ENCODE measurements at regions not wholly inside any gene's neighbourhood (a gene's known extent, or its start where the extent isn't known, plus 50 kb on each side); places are given as distances from the start of the nearest gene placed in this dataset.

DNA sequence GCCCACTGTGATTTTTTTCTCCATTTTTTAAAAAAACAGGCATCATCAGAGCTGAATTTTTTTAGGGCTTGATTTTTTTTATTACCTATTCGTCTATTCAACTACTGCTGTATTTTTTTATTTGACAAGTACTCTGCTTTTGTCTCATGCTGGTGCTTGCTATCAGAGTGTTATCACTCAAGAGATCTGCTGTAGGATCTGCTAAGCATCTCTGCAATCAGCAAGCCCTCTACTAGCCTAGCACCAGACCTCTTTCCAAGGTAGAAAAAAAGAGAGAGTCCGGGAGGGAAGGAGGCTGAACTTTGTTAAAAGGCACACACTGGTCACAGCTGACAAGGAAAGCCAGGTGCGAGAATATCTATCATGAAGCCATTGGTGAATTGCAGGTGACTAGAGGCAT is 413.8 kb upstream of the CCNH start:
- Mint-ChIP-seq H3K9me3 (no peaks in the 10 kb centered on the region), H3K4me3 (no peak overlapping the region), H3K27me3 (no peaks in the 10 kb centered on the region), H3K27ac (no peak overlapping the region), H3K4me1 (no peaks in the 10 kb centered on the region)
- DNase-seq, result no peak
- ATAC-seq, result no peak

GRCh38 chr5:87825583-87825982 is 412.9 kb upstream of the CCNH start:
- Mint-ChIP-seq H3K4me3 (no peak overlapping the region), H3K9me3 (no peaks in the 10 kb centered on the region), H3K4me1 (no peaks in the 10 kb centered on the region), H3K27me3 (no peaks in the 10 kb centered on the region), H3K27ac (no peak overlapping the region)
- ATAC-seq (no peak), DNase-seq (no peak)

GRCh38 chr5:87807783-87808182 is 395.1 kb upstream of the CCNH start:
- Mint-ChIP-seq H3K4me1 (no peaks in the 10 kb centered on the region), H3K27ac (no peak overlapping the region), H3K4me3 (no peak overlapping the region), H3K27me3 (no peaks in the 10 kb centered on the region), H3K9me3 (no peaks in the 10 kb centered on the region)
- DNase-seq, result no peak
- no peak for ATAC-seq

GRCh38 chr5:87803352-87803751 is 390.6 kb upstream of the CCNH start:
- no peaks in the 10 kb centered on the region for H3K4me1 Mint-ChIP-seq
- ATAC-seq, result no peak
- H3K9me3 Mint-ChIP-seq, result no peaks in the 10 kb centered on the region
- no peak for DNase-seq
- no peaks in the 10 kb centered on the region for H3K27me3 Mint-ChIP-seq
- H3K27ac Mint-ChIP-seq, result no peak overlapping the region
- no peak overlapping the region for H3K4me3 Mint-ChIP-seq

DNA sequence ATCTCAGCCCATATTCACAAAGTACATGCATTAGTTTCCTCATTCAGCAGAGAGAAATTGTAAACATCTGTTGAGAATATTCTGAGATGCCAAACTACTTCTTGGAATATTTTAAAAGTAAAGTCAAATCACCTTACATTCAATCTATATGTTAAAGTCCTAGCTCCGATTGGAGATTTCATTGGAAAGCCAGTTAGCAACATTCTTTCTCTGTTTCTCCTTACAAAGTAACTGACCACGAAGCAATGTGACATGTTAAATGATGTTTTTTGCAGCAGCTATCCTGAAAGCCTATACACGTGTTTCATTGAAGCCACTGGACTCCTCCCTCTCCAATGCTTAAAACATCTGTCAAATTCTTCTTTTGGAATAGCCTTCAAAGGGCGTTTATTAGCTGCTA is 379.1 kb upstream of the CCNH start:
- Mint-ChIP-seq H3K27ac (no peak overlapping the region), H3K4me3 (no peak overlapping the region), H3K4me1 (no peaks in the 10 kb centered on the region), H3K27me3 (peaks cover 8% of the 10 kb centered on the region), H3K9me3 (no peaks in the 10 kb centered on the region)
- ATAC-seq, result no peak
- DNase-seq, result no peak

- peaks cover 17% of the 10 kb centered on the region for H3K27me3 Mint-ChIP-seq
- no peak for DNase-seq
- peak overlapping the region in 1 of 2 donors; percentile 81 for H3K27ac Mint-ChIP-seq
- no peak overlapping the region for H3K4me3 Mint-ChIP-seq
- no peak for ATAC-seq
- H3K4me1 Mint-ChIP-seq, result no peaks in the 10 kb centered on the region
- H3K9me3 Mint-ChIP-seq, result no peaks in the 10 kb centered on the region
Measured at GRCh38 chr5:87788416-87788815, 375.7 kb upstream of the CCNH start.

- H3K27ac Mint-ChIP-seq, result no peak overlapping the region
- DNase-seq (no peak), ATAC-seq (no peak)
- no peaks in the 10 kb centered on the region for H3K4me1 Mint-ChIP-seq
- H3K27me3 Mint-ChIP-seq, result peaks cover 17% of the 10 kb centered on the region
- no peak overlapping the region for H3K4me3 Mint-ChIP-seq
- H3K9me3 Mint-ChIP-seq, result no peaks in the 10 kb centered on the region
Measured at GRCh38 chr5:87787625-87788256, 375.0 kb upstream of the CCNH start.

- Mint-ChIP-seq H3K27ac (no peak overlapping the region), H3K9me3 (no peaks in the 10 kb centered on the region), H3K27me3 (peaks cover 17% of the 10 kb centered on the region), H3K4me1 (no peaks in the 10 kb centered on the region), H3K4me3 (no peak overlapping the region)
- ATAC-seq, result no peak
- DNase-seq, result no peak
Measured at GRCh38 chr5:87787086-87787485, 374.4 kb upstream of the CCNH start.

GRCh38 chr5:87786471-87786870 is 373.7 kb upstream of the CCNH start:
- H3K27ac Mint-ChIP-seq, result no peak overlapping the region
- peaks cover 23% of the 10 kb centered on the region for H3K27me3 Mint-ChIP-seq
- no peak overlapping the region for H3K4me3 Mint-ChIP-seq
- H3K9me3 Mint-ChIP-seq, result no peaks in the 10 kb centered on the region
- DNase-seq (no peak), ATAC-seq (no peak)
- no peaks in the 10 kb centered on the region for H3K4me1 Mint-ChIP-seq

DNA sequence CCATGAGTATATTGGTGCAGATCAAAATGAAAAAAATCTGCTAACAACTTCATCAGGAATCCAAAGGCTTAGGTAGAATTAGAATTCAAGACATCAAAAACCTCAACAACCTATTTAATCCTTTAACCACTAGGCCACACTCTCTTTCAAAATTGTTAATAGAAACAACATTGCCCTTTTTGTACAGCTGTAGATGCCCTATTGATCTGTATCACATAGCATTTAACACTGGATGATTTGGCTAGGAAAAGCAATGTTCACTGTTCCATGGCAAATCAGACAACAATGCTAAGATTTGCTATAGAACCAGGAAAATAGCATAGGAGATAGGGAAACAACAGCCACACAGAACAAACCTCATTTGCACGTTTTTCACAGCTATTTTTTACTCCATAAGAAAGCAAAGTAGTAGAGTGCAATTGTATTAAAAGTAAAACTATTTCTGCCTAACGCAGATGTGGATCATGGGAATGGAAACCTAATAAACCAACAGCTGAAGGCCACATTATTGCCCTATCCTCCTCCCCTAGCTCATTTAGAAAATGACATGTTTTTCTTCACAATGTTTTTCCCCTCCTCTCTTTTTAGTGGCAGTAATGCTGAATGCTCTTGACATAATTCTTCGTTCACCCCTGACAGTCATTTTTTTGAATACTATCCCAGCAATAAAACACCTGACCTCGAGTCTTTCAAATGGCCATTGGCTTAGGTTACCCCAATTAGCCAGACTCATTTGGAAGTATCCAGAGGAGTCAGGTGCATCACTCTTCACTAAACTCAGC is 373.0 kb upstream of the CCNH start:
- DNase-seq, result no peak
- Mint-ChIP-seq H3K4me1 (no peaks in the 10 kb centered on the region), H3K4me3 (no peak overlapping the region), H3K27me3 (peaks cover 27% of the 10 kb centered on the region), H3K9me3 (no peaks in the 10 kb centered on the region), H3K27ac (no peak overlapping the region)
- no peak for ATAC-seq

DNA sequence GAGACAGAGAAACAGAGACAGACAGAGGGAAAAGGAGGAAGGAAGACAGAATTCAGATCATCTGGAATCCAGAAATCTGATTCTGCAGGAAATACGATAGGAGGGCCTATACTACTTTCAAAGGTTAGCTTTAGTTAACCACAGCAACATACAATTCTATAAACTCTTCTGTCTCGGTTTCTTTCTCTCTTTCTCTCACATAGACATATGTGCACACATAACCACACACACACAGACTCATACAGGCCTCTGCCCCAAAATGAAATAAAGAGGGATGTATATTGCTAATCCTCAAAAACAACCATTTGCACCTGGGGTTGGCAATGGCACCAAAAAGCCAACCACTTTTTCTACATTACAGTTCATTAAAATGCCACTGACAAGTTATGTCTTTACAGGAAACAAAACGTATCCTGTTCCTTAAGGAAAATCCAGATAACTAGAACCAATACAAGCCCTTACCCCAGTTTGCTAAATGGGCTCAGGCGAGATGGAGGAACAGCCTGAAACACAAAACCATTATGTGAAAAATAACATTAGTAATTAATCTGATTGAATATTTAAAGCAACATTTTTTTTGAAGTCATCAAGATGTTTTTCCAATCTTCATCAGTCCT is 372.3 kb upstream of the CCNH start:
- H3K4me1 Mint-ChIP-seq, result no peaks in the 10 kb centered on the region
- no peak for DNase-seq
- no peak overlapping the region for H3K27ac Mint-ChIP-seq
- no peak for ATAC-seq
- H3K27me3 Mint-ChIP-seq, result peaks cover 27% of the 10 kb centered on the region
- H3K9me3 Mint-ChIP-seq, result no peaks in the 10 kb centered on the region
- no peak overlapping the region for H3K4me3 Mint-ChIP-seq

GRCh38 chr5:87784311-87784710 is 371.6 kb upstream of the CCNH start:
- no peak overlapping the region for H3K4me3 Mint-ChIP-seq
- H3K9me3 Mint-ChIP-seq, result no peaks in the 10 kb centered on the region
- H3K27ac Mint-ChIP-seq, result no peak overlapping the region
- H3K27me3 Mint-ChIP-seq, result peaks cover 27% of the 10 kb centered on the region
- no peaks in the 10 kb centered on the region for H3K4me1 Mint-ChIP-seq
- ATAC-seq (no peak), DNase-seq (no peak)

GRCh38 chr5:87782916-87783315 is 370.2 kb upstream of the CCNH start:
- peaks cover 19% of the 10 kb centered on the region for H3K27me3 Mint-ChIP-seq
- ATAC-seq, result no peak
- no peaks in the 10 kb centered on the region for H3K4me1 Mint-ChIP-seq
- no peak for DNase-seq
- H3K27ac Mint-ChIP-seq, result no peak overlapping the region
- no peak overlapping the region for H3K4me3 Mint-ChIP-seq
- no peaks in the 10 kb centered on the region for H3K9me3 Mint-ChIP-seq

- ATAC-seq (no peak), DNase-seq (no peak)
- H3K27me3 Mint-ChIP-seq, result peaks cover 19% of the 10 kb centered on the region
- no peaks in the 10 kb centered on the region for H3K4me1 Mint-ChIP-seq
- no peak overlapping the region for H3K27ac Mint-ChIP-seq
- no peak overlapping the region for H3K4me3 Mint-ChIP-seq
- no peaks in the 10 kb centered on the region for H3K9me3 Mint-ChIP-seq
Measured at GRCh38 chr5:87781976-87782375, 369.2 kb upstream of the CCNH start.

DNA sequence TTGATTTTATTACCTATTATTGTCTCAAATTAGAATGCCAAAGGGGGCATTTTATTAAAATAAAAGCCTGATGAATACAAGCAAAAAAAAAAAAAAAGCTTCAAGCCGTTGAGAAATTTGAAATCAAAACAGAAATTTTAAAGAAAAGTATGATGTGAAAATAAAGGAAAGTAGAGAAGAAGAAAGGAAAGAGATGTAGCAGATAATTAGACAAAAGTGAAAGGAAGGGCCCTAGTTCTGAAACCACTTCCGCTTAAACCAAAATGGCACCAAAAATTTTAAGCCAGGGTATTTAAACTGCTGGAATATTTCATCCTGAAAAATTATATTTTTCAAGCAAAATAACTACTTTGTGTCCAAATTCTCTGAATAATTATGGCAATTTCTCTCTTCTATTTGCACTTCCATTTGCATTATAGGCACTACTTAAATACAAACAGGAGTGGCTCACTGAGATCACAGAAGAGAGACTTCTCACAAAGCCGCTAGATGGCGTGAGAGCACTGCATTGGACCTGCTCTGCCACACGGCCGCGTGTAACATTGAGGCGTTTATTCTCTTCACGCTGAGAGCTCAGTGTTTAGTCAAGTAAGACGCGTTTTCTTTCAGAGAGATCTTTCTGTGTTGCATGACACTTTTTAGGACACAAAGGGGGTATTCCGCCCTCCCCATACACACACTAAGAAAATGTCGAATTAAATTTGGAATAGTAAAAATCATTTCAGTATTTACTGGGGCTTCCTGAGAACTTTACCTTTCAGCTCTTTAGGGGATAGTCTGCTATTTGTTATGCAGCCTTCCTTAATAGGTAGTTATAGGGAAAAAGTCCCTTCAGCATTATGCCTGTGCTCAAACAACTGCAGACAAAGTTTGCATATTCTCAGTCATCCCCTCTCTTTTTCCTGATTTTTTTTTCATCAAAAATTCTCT is 368.4 kb upstream of the CCNH start:
- Mint-ChIP-seq H3K9me3 (no peaks in the 10 kb centered on the region), H3K4me3 (no peak overlapping the region), H3K4me1 (no peaks in the 10 kb centered on the region), H3K27me3 (peaks cover 14% of the 10 kb centered on the region), H3K27ac (no peak overlapping the region)
- peak; percentile 98 for ATAC-seq
- peak; percentile 65 to 75 for DNase-seq
